IMR-90 (cell line): ENCODE measurements at regions not wholly inside any gene's neighbourhood (a gene's known extent, or its start where the extent isn't known, plus 50 kb on each side); places are given as distances from the start of the nearest gene placed in this dataset.

ENCODE experiments used
- ATAC-seq: fragments of 200-7000 bp; cut with Tn5 transposase; 2 replicates; pipeline ENCODE4 v1.9.1; 2020; ENCODE audit warnings: low read depth, mild to moderate bottlenecking, moderate library complexity
- BruUV-seq: library from RNA; stranded (reverse); fragments of 400-500 nt; replicated peaks from 2 replicates; lab custom pipeline; 2021; lab: Mats Ljungman, UMichigan
- CTCF ChIA-PET: fragments of 300-600 bp; formaldehyde crosslinking; extraction: SDS; loops from one replicate; lab custom pipeline; 2021; ENCODE audit warnings: antibody characterized with exemption; lab: Yijun Ruan, JAX
- POLR2A ChIA-PET: fragments of 300-600 bp; sonication (Branson Sonifier 250); formaldehyde crosslinking; loops from one replicate; lab custom pipeline; 2022; ENCODE audit warnings: antibody characterized with exemption; ENCODE audit not compliant: unreplicated experiment; lab: Charles Lee
- DNase-seq: peaks from one replicate; pipeline ENCODE4 v3.0.0; 2013
- H2AFZ ChIP-seq: replicated peaks from 2 replicates; pipeline ENCODE3; 2013; ENCODE audit warnings: low read length, mild to moderate bottlenecking; ENCODE audit not compliant: poor library complexity
- H2AK5ac ChIP-seq: 2 replicates; pipeline ENCODE4 v1.6.1; 2013; ENCODE audit warnings: low read depth, low read length, inconsistent platforms
- H2AK9ac ChIP-seq: replicated peaks from 2 replicates; pipeline ENCODE3; 2013; ENCODE audit warnings: mild to moderate bottlenecking, low read depth, low read length, moderate library complexity; ENCODE audit not compliant: poor library complexity
- H2BK120ac ChIP-seq: 2 replicates; pipeline ENCODE4 v1.6.1; 2013; ENCODE audit warnings: low read depth, low read length, inconsistent platforms
- H2BK15ac ChIP-seq: 3 replicates; pipeline ENCODE4 v1.6.1; 2013; ENCODE audit warnings: low read depth, low read length, inconsistent platforms
- H2BK20ac ChIP-seq: 2 replicates; pipeline ENCODE4 v1.6.1; 2013; ENCODE audit warnings: low read depth, mild to moderate bottlenecking, inconsistent platforms, low read length, moderate library complexity
- H2BK5ac ChIP-seq: 2 replicates; pipeline ENCODE4 v1.6.1; 2013; ENCODE audit warnings: mild to moderate bottlenecking, low read depth, low read length, inconsistent platforms; ENCODE audit not compliant: poor library complexity, severe bottlenecking
- H3K14ac ChIP-seq: replicated peaks from 2 replicates; pipeline ENCODE4 v1.6.1; 2013; ENCODE audit warnings: low read depth, low read length, inconsistent platforms
- H3K18ac ChIP-seq: 2 replicates; pipeline ENCODE4 v1.6.1; 2013; ENCODE audit warnings: low read depth, low read length, control low read depth
- H3K23ac ChIP-seq: 2 replicates; pipeline ENCODE4 v1.6.1; 2013; ENCODE audit warnings: low read depth, low read length, inconsistent platforms
- H3K27ac ChIP-seq: 2 replicates; pipeline ENCODE4 v1.5.1; 2013; ENCODE audit warnings: mild to moderate bottlenecking, control low read depth, low read length; ENCODE audit not compliant: insufficient read depth
- H3K27me3 ChIP-seq: 2 replicates; pipeline ENCODE4 v1.6.1; 2013; ENCODE audit warnings: low read length; ENCODE audit not compliant: control insufficient read depth, insufficient read depth
- H3K36me3 ChIP-seq: 2 replicates; pipeline ENCODE4 v1.6.1; 2013; ENCODE audit warnings: low read length, mixed read lengths; ENCODE audit not compliant: control insufficient read depth, insufficient read depth
- H3K4ac ChIP-seq: 2 replicates; pipeline ENCODE4 v1.6.1; 2013; ENCODE audit warnings: low read depth, low read length, inconsistent platforms
- H3K4me1 ChIP-seq: 2 replicates; pipeline ENCODE4 v1.6.1; 2013; ENCODE audit warnings: low read length, mixed read lengths; ENCODE audit not compliant: control insufficient read depth, insufficient read depth
- H3K4me2 ChIP-seq: 2 replicates; pipeline ENCODE4 v1.6.1; 2013; ENCODE audit warnings: low read depth, mild to moderate bottlenecking, control low read depth, low read length, moderate library complexity
- H3K4me3 ChIP-seq: 2 replicates; pipeline ENCODE4 v1.5.1; 2013; ENCODE audit warnings: low read depth, mild to moderate bottlenecking, control low read depth, low read length, moderate library complexity; ENCODE audit not compliant: insufficient read depth
- H3K56ac ChIP-seq: 2 replicates; pipeline ENCODE4 v1.6.1; 2013; ENCODE audit warnings: low read length, inconsistent platforms; ENCODE audit not compliant: insufficient read depth; ENCODE audit errors: extremely low read depth
- H3K79me1 ChIP-seq, 2 experiments: 2 replicates each; pipeline ENCODE4 v1.6.1; 2013; ENCODE audit warnings: low read length in 2 of 2, inconsistent platforms in 1 of 2, low read depth in 1 of 2
- H3K9ac ChIP-seq: 2 replicates; pipeline ENCODE4 v1.6.1; 2013; ENCODE audit warnings: low read depth, low read length, control low read depth
- H3K9me1 ChIP-seq: 2 replicates; pipeline ENCODE4 v1.6.1; 2013; ENCODE audit warnings: low read length, inconsistent platforms; ENCODE audit not compliant: insufficient read depth
- H3K9me3 ChIP-seq: 2 replicates; pipeline ENCODE4 v1.6.1; 2013; ENCODE audit warnings: low read length; ENCODE audit not compliant: control insufficient read depth, insufficient read depth
- H4K20me1 ChIP-seq: 2 replicates; pipeline ENCODE4 v1.6.1; 2013; ENCODE audit warnings: low read length, inconsistent platforms; ENCODE audit not compliant: insufficient read depth
- H4K5ac ChIP-seq: 2 replicates; pipeline ENCODE4 v1.6.1; 2013; ENCODE audit warnings: mild to moderate bottlenecking, low read depth, low read length, control low read depth
- H4K8ac ChIP-seq, 2 experiments: 2 replicates each; pipeline ENCODE4 v1.6.1; 2013; ENCODE audit warnings: low read depth in 2 of 2, low read length in 2 of 2, control low read depth in 1 of 2, inconsistent platforms in 1 of 2
- H4K91ac ChIP-seq: 2 replicates; pipeline ENCODE4 v1.6.1; 2013; ENCODE audit warnings: low read depth, low read length, inconsistent platforms; ENCODE audit not compliant: insufficient read depth
- BHLHE40 ChIP-seq: fragments of 150-350 bp; IDR thresholded peaks from 2 replicates; pipeline ENCODE4 v1.6.1; 2016; ENCODE audit warnings: mild to moderate bottlenecking, low read depth, low read length
- CEBPB ChIP-seq: IDR thresholded peaks from 2 replicates; pipeline ENCODE4 v1.6.1; 2012; ENCODE audit warnings: low read depth, low read length, improper control_type of control experiment
- CHD1 ChIP-seq: IDR thresholded peaks from 2 replicates; pipeline ENCODE4 v1.6.1; 2012; ENCODE audit warnings: low read depth, low read length, improper control_type of control experiment
- FOS ChIP-seq: fragments of 150-350 bp; IDR thresholded peaks from 2 replicates; pipeline ENCODE4 v1.6.1; 2016; ENCODE audit warnings: low read depth, low read length
- MAFK ChIP-seq: IDR thresholded peaks from 2 replicates; pipeline ENCODE4 v1.6.1; 2012; ENCODE audit warnings: low read depth, low read length, improper control_type of control experiment
- MAZ ChIP-seq: IDR thresholded peaks from 2 replicates; pipeline ENCODE4 v1.6.1; 2012; ENCODE audit warnings: low read depth, mild to moderate bottlenecking, low read length, improper control_type of control experiment, moderate library complexity, borderline replicate concordance
- MXI1 ChIP-seq: IDR thresholded peaks from 2 replicates; pipeline ENCODE4 v1.6.1; 2012; ENCODE audit warnings: low read depth, mild to moderate bottlenecking, low read length, moderate library complexity, borderline replicate concordance
- NFE2L2 ChIP-seq: fragments of 150-350 bp; IDR thresholded peaks from 2 replicates; pipeline ENCODE4 v1.6.1; 2016; ENCODE audit warnings: low read depth, mild to moderate bottlenecking, low read length
- POLR2A ChIP-seq: IDR thresholded peaks from 2 replicates; pipeline ENCODE4 v1.6.1; 2012; ENCODE audit warnings: mild to moderate bottlenecking, low read depth, low read length
- RCOR1 ChIP-seq: IDR thresholded peaks from 2 replicates; pipeline ENCODE4 v1.6.1; 2012; ENCODE audit warnings: mild to moderate bottlenecking, low read length, improper control_type of control experiment; ENCODE audit not compliant: insufficient replicate concordance
- SMC3 ChIP-seq: fragments of 150-350 bp; IDR thresholded peaks from 2 replicates; pipeline ENCODE4 v1.6.1; 2016; ENCODE audit warnings: low read depth, mild to moderate bottlenecking, antibody characterized with exemption, low read length, moderate library complexity
- USF2 ChIP-seq: fragments of 150-350 bp; IDR thresholded peaks from 2 replicates; pipeline ENCODE4 v1.6.1; 2017; ENCODE audit warnings: mild to moderate bottlenecking, antibody characterized with exemption, low read length, low read depth
- WGBS, 2 experiments: methylation state at CpG; one replicate each; pipeline versions ENCODE4 v1.1.5 to v1.1.7; 2013; ENCODE audit warnings: missing lambda C conversion rate in 2 of 2; ENCODE audit not compliant: insufficient read length in 1 of 2; ENCODE audit errors: extremely low coverage in 2 of 2; 5-methylcytosine and 5-hydroxymethylcytosine counted together
- dilution Hi-C: fragments of 300-500 bp; cut with HindIII; formaldehyde crosslinking; loops from one replicate; pipeline ENCODE4 v1.14.3; 2018; ENCODE audit warnings: low sequenced_read_pairs; ENCODE audit not compliant: unreplicated experiment
- in situ Hi-C: fragments of 300-500 bp; cut with MboI; formaldehyde crosslinking; loops from 3 replicates; pipeline ENCODE4 v1.14.3; 2019; ENCODE audit warnings: low sequenced_read_pairs, inconsistent platforms, mixed read lengths
- intact Hi-C: fragments of 100-400 bp; cut with micrococcal nuclease; formaldehyde crosslinking; loops from 2 replicates; pipeline ENCODE4 v1.10.0; 2022
- TF ChIP-seq, protein P1 (sequence below): fragments of 150-350 bp; IDR thresholded peaks from 2 replicates; pipeline ENCODE4 v1.6.1; 2016; ENCODE audit warnings: low read depth, mild to moderate bottlenecking, low read length, moderate library complexity, borderline replicate concordance

DNA sequence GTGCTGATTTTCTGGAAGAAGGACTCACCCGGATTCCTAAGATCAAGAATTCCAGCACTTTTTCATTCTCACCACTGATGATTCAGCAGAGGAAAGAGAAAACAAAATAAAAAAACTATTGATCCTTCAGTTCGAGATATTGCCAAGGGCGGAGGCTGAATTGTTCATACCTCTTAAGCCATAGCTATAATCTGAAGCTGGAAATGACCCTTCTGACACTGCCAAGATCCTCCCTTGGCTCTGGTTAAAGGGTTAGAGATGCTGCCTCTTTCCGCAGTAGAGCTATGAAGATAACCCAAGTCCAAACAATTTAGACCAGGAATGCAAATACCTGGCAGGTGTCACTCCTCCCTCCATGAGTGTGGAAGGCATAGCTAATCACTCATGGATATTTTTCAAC, 73.0 kb downstream of the TMEM114 start:
- Histone ChIP-seq H2BK120ac (no peak overlapping the region), H3K4me1 (no peaks in the 10 kb centered on the region)

More for the DNA sequence above, 73.0 kb downstream of the TMEM114 start:
- Histone ChIP-seq H4K5ac (no peak overlapping the region), H3K27me3 (no peaks in the 10 kb centered on the region), H2AFZ (no peak overlapping the region), H2AK9ac (no peak overlapping the region), H3K4me2 (no peak overlapping the region), H3K14ac (no peak overlapping the region), H3K27ac (no peak overlapping the region), H3K4ac (no peak overlapping the region), H4K20me1 (no peaks in the 10 kb centered on the region), H2AK5ac (no peak overlapping the region), H2BK20ac (no peak overlapping the region), H3K36me3 (no peaks in the 10 kb centered on the region), H3K4me3 (no peak overlapping the region), H3K9ac (no peak overlapping the region), H3K18ac (no peak overlapping the region), H3K23ac (no peak overlapping the region), H2BK15ac (no peak overlapping the region), H3K79me1 (no peaks in the 10 kb centered on the region), H3K9me1 (no peaks in the 10 kb centered on the region), H2BK5ac (no peak overlapping the region), H4K8ac (no peak overlapping the region), H3K56ac (no peak overlapping the region), H4K91ac (no peak overlapping the region), H3K9me3 (peaks cover 2% of the 10 kb centered on the region; the same call in 1 of the 2 replicates)
- no peak for ATAC-seq
- in situ Hi-C loops: no loop called here
- DNase-seq: no peak
- intact Hi-C loops: no loop called here
- TF ChIP-seq MAZ (no peak), BHLHE40 (no peak), MAFK (no peak), SMC3 (no peak), MXI1 (no peak), CHD1 (no peak), CEBPB (no peak), RCOR1 (no peak), POLR2A (no peak), NFE2L2 (no peak), USF2 (no peak), FOS (no peak)
- TF ChIP-seq, protein P1, sequence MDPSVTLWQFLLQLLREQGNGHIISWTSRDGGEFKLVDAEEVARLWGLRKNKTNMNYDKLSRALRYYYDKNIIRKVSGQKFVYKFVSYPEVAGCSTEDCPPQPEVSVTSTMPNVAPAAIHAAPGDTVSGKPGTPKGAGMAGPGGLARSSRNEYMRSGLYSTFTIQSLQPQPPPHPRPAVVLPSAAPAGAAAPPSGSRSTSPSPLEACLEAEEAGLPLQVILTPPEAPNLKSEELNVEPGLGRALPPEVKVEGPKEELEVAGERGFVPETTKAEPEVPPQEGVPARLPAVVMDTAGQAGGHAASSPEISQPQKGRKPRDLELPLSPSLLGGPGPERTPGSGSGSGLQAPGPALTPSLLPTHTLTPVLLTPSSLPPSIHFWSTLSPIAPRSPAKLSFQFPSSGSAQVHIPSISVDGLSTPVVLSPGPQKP: no peak
- dilution Hi-C loops: no loop called here
- ChIA-PET POLR2A (no interaction called here), CTCF (no interaction called here)
- WGBS, 2 experiments: no CpG with 5 or more reads among the region's 4 CpGs
- no TSS peak for BruUV-seq
